ENCODE measurements at regions not wholly inside any gene's neighbourhood (a gene's known extent, or its start where the extent isn't known, plus 50 kb on each side); places are given as distances from the start of the nearest gene placed in this dataset.
"Not testable (repeated sequence)": the region's sequence is repeated elsewhere in the genome, so short reads cannot be mapped to it uniquely, and the experiment has no call there.

GRCh38 chr5:82720213-82721086 is 356.7 kb downstream of the TMEM167A start:
- Histone ChIP-seq H3K27ac (ENCODE audit: low read depth, low read length) (no peak overlapping the region), H2BK5ac (ENCODE audit: low read depth, low read length, poor library complexity) (no peak overlapping the region), H3K79me1 (ENCODE audit: low read length) (no peaks in the 10 kb centered on the region), H3K27me3 (ENCODE audit: insufficient read depth, low read length) (no peaks in the 10 kb centered on the region), H3K79me2 (ENCODE audit: control insufficient read depth, insufficient read depth, low read length, poor library complexity) (no peaks in the 10 kb centered on the region), H3K4me3 (ENCODE audit: low read depth, low read length) (no peak overlapping the region), H4K12ac (ENCODE audit: low read depth, low read length) (no peak overlapping the region), H4K8ac (ENCODE audit: low read depth, low read length) (no peak overlapping the region), H2BK120ac (ENCODE audit: insufficient read depth, low read length, poor library complexity) (no peak overlapping the region), H3K4ac (ENCODE audit: low read depth, low read length) (no peak overlapping the region), H3K9me3 (ENCODE audit: insufficient read depth, low read depth, low read length) (no peaks in the 10 kb centered on the region), H3K14ac (ENCODE audit: low read length) (no peak overlapping the region), H2BK12ac (ENCODE audit: low read length) (no peak overlapping the region), H4K91ac (ENCODE audit: low read depth, low read length) (no peak overlapping the region), H3K23ac (ENCODE audit: low read length) (no peak overlapping the region), H3K36me3 (ENCODE audit: control insufficient read depth in 1 of 2, insufficient read depth in 2 of 2, low read length in 2 of 2) (no peaks in the 10 kb centered on the region), H3K4me1 (ENCODE audit: control insufficient read depth in 1 of 2, insufficient read depth in 2 of 2, low read length in 2 of 2) (no peaks in the 10 kb centered on the region), H2AFZ (ENCODE audit: insufficient read depth, low read length, poor library complexity) (no peak overlapping the region), H3K9ac (ENCODE audit: low read length) (no peak overlapping the region), H3K18ac (ENCODE audit: low read length) (no peak overlapping the region), H3K4me2 (ENCODE audit: low read length) (no peak overlapping the region), H2AK5ac (ENCODE audit: low read length) (no peak overlapping the region)
- no CpG with 5 or more reads among the region's 6 CpGs for WGBS (ENCODE audit: extremely low coverage, insufficient coverage, insufficient read length)
- DNase-seq: no peak

GRCh38 chr5:82719368-82719767 is 357.8 kb downstream of the TMEM167A start:
- Histone ChIP-seq H3K14ac (ENCODE audit: low read length) (no peak overlapping the region), H3K4ac (ENCODE audit: low read depth, low read length) (no peak overlapping the region), H2BK5ac (ENCODE audit: low read depth, low read length, poor library complexity) (no peak overlapping the region), H3K79me1 (ENCODE audit: low read length) (no peaks in the 10 kb centered on the region), H2BK12ac (ENCODE audit: low read length) (no peak overlapping the region), H3K27ac (ENCODE audit: low read depth, low read length) (no peak overlapping the region), H3K4me3 (ENCODE audit: low read depth, low read length) (no peak overlapping the region), H3K36me3 (ENCODE audit: control insufficient read depth in 1 of 2, insufficient read depth in 2 of 2, low read length in 2 of 2) (no peaks in the 10 kb centered on the region), H3K27me3 (ENCODE audit: insufficient read depth, low read length) (no peaks in the 10 kb centered on the region), H3K79me2 (ENCODE audit: control insufficient read depth, insufficient read depth, low read length, poor library complexity) (no peaks in the 10 kb centered on the region), H2AK5ac (ENCODE audit: low read length) (no peak overlapping the region), H4K12ac (ENCODE audit: low read depth, low read length) (no peak overlapping the region), H2AFZ (ENCODE audit: insufficient read depth, low read length, poor library complexity) (no peak overlapping the region), H3K9me3 (ENCODE audit: insufficient read depth, low read depth, low read length) (no peaks in the 10 kb centered on the region), H2BK120ac (ENCODE audit: insufficient read depth, low read length, poor library complexity) (no peak overlapping the region), H3K4me2 (ENCODE audit: low read length) (no peak overlapping the region), H3K9ac (ENCODE audit: low read length) (no peak overlapping the region), H3K23ac (ENCODE audit: low read length) (no peak overlapping the region), H4K91ac (ENCODE audit: low read depth, low read length) (no peak overlapping the region), H4K8ac (ENCODE audit: low read depth, low read length) (no peak overlapping the region), H3K4me1 (ENCODE audit: control insufficient read depth in 1 of 2, insufficient read depth in 2 of 2, low read length in 2 of 2) (no peaks in the 10 kb centered on the region), H3K18ac (ENCODE audit: low read length) (no peak overlapping the region)
- DNase-seq: no peak
- no CpG with 5 or more reads among the region's 1 CpG for WGBS (ENCODE audit: extremely low coverage, insufficient coverage, insufficient read length)

- Histone ChIP-seq H2AK5ac (ENCODE audit: low read length) (no peak overlapping the region), H2BK12ac (ENCODE audit: low read length) (no peak overlapping the region), H2BK5ac (ENCODE audit: low read depth, low read length, poor library complexity) (no peak overlapping the region), H3K9ac (ENCODE audit: low read length) (no peak overlapping the region), H3K4me3 (ENCODE audit: low read depth, low read length) (no peak overlapping the region), H3K79me2 (ENCODE audit: control insufficient read depth, insufficient read depth, low read length, poor library complexity) (no peaks in the 10 kb centered on the region), H3K4me2 (ENCODE audit: low read length) (no peak overlapping the region), H3K18ac (ENCODE audit: low read length) (no peak overlapping the region), H4K12ac (ENCODE audit: low read depth, low read length) (no peak overlapping the region), H3K4ac (ENCODE audit: low read depth, low read length) (no peak overlapping the region), H2AFZ (ENCODE audit: insufficient read depth, low read length, poor library complexity) (no peak overlapping the region), H3K27ac (ENCODE audit: low read depth, low read length) (no peak overlapping the region), H3K23ac (ENCODE audit: low read length) (no peak overlapping the region), H2BK120ac (ENCODE audit: insufficient read depth, low read length, poor library complexity) (no peak overlapping the region), H3K36me3 (ENCODE audit: control insufficient read depth in 1 of 2, insufficient read depth in 2 of 2, low read length in 2 of 2) (no peaks in the 10 kb centered on the region), H3K14ac (ENCODE audit: low read length) (no peak overlapping the region), H3K27me3 (ENCODE audit: insufficient read depth, low read length) (no peaks in the 10 kb centered on the region), H4K8ac (ENCODE audit: low read depth, low read length) (no peak overlapping the region), H4K91ac (ENCODE audit: low read depth, low read length) (no peak overlapping the region), H3K9me3 (ENCODE audit: insufficient read depth, low read depth, low read length) (no peaks in the 10 kb centered on the region), H3K79me1 (ENCODE audit: low read length) (no peaks in the 10 kb centered on the region), H3K4me1 (ENCODE audit: control insufficient read depth in 1 of 2, insufficient read depth in 2 of 2, low read length in 2 of 2) (no peaks in the 10 kb centered on the region)
- WGBS (ENCODE audit: extremely low coverage, insufficient coverage, insufficient read length): no CpG with 5 or more reads among the region's 2 CpGs
- no peak for DNase-seq
Observed at GRCh38 chr5:82717738-82718137, 359.5 kb downstream of the TMEM167A start.

GRCh38 chr5:82714732-82715131 is 362.5 kb downstream of the TMEM167A start:
- not testable (repeated sequence) for H3K79me2 ChIP-seq (ENCODE audit: control insufficient read depth, insufficient read depth, low read length, poor library complexity); H4K8ac ChIP-seq (ENCODE audit: low read depth, low read length); H3K4ac ChIP-seq (ENCODE audit: low read depth, low read length); H4K12ac ChIP-seq (ENCODE audit: low read depth, low read length); H3K4me3 ChIP-seq (ENCODE audit: low read depth, low read length); H3K79me1 ChIP-seq (ENCODE audit: low read length); H3K36me3 ChIP-seq (ENCODE audit: control insufficient read depth in 1 of 2, insufficient read depth in 2 of 2, low read length in 2 of 2); H3K27ac ChIP-seq (ENCODE audit: low read depth, low read length); H2AK5ac ChIP-seq (ENCODE audit: low read length); H3K4me2 ChIP-seq (ENCODE audit: low read length); H2BK120ac ChIP-seq (ENCODE audit: insufficient read depth, low read length, poor library complexity); H3K9ac ChIP-seq (ENCODE audit: low read length); H4K91ac ChIP-seq (ENCODE audit: low read depth, low read length); DNase-seq; H2AFZ ChIP-seq (ENCODE audit: insufficient read depth, low read length, poor library complexity); H3K27me3 ChIP-seq (ENCODE audit: insufficient read depth, low read length); H3K4me1 ChIP-seq (ENCODE audit: control insufficient read depth in 1 of 2, insufficient read depth in 2 of 2, low read length in 2 of 2); H2BK5ac ChIP-seq (ENCODE audit: low read depth, low read length, poor library complexity); H3K23ac ChIP-seq (ENCODE audit: low read length); H3K18ac ChIP-seq (ENCODE audit: low read length); H2BK12ac ChIP-seq (ENCODE audit: low read length); H3K14ac ChIP-seq (ENCODE audit: low read length); H3K9me3 ChIP-seq (ENCODE audit: insufficient read depth, low read depth, low read length)
- WGBS (ENCODE audit: extremely low coverage, insufficient coverage, insufficient read length): no CpG with 5 or more reads among the region's 21 CpGs

Measured in trophoblast cell (in vitro differentiated cells and primary cell).